DOHH2 (cell line): ENCODE measurements at regions not wholly inside any gene's neighbourhood (a gene's known extent, or its start where the extent isn't known, plus 50 kb on each side); places are given as distances from the start of the nearest gene placed in this dataset.

ENCODE experiments used
- H3F3A ChIP-seq: fragments of 200-600 bp; sonication (generic), shearing (Covaris generic); 2 replicates; pipeline ENCODE4 v1.6.0; 2016; ENCODE audit warnings: antibody characterized with exemption, mild to moderate bottlenecking; ENCODE audit not compliant: control insufficient read depth, insufficient read depth
- H3K27ac ChIP-seq: fragments of 200-600 bp; sonication (generic); 2 replicates; pipeline ENCODE4 v1.5.1; 2014; ENCODE audit warnings: low read depth, mild to moderate bottlenecking, low read length, moderate library complexity
- H3K27me3 ChIP-seq: fragments of 200-600 bp; sonication (generic); 2 replicates; pipeline ENCODE4 v1.6.1; 2014; ENCODE audit warnings: mild to moderate bottlenecking, low read length, mixed read lengths; ENCODE audit not compliant: control insufficient read depth
- H3K36me3 ChIP-seq: fragments of 200-600 bp; sonication (generic); 2 replicates; pipeline ENCODE4 v1.6.1; 2014; ENCODE audit warnings: mild to moderate bottlenecking, low read length, moderate library complexity, mixed read lengths; ENCODE audit not compliant: control insufficient read depth
- H3K4me1 ChIP-seq: fragments of 200-600 bp; sonication (generic); 2 replicates; pipeline ENCODE4 v1.6.1; 2014; ENCODE audit warnings: mild to moderate bottlenecking, low read length, mixed read lengths; ENCODE audit not compliant: control insufficient read depth
- H3K4me2 ChIP-seq: fragments of 200-600 bp; sonication (generic); 2 replicates; pipeline ENCODE4 v1.6.0; 2014; ENCODE audit warnings: mild to moderate bottlenecking, low read length, moderate library complexity
- H3K4me3 ChIP-seq: fragments of 200-600 bp; sonication (generic); 2 replicates; pipeline ENCODE4 v1.5.1; 2014; ENCODE audit warnings: mild to moderate bottlenecking, low read length, mixed read lengths
- H3K79me2 ChIP-seq: fragments of 200-600 bp; sonication (generic); 2 replicates; pipeline ENCODE4 v1.6.1; 2014; ENCODE audit warnings: mild to moderate bottlenecking, low read length, mixed read lengths; ENCODE audit not compliant: control insufficient read depth
- H3K9me2 ChIP-seq: fragments of 200-600 bp; sonication (generic); replicated peaks from 2 replicates; pipeline ENCODE4 v1.6.1; 2014; ENCODE audit warnings: mild to moderate bottlenecking, low read length, mixed read lengths; ENCODE audit not compliant: control insufficient read depth
- H3K9me3 ChIP-seq: fragments of 200-600 bp; sonication (generic); 2 replicates; pipeline ENCODE4 v1.6.1; 2014; ENCODE audit warnings: antibody characterized with exemption, low read length, mixed read lengths; ENCODE audit not compliant: control insufficient read depth, insufficient read depth
- H4K20me1 ChIP-seq: fragments of 200-600 bp; sonication (generic); 2 replicates; pipeline ENCODE4 v1.6.0; 2014; ENCODE audit warnings: low read depth, mild to moderate bottlenecking, antibody characterized with exemption, low read length, moderate library complexity; ENCODE audit not compliant: control insufficient read depth, insufficient read depth
- CTCF ChIP-seq: fragments of 200-600 bp; sonication (generic); IDR thresholded peaks from one replicate; pipeline ENCODE4 v1.5.1; 2014; ENCODE audit warnings: antibody characterized with exemption, mild to moderate bottlenecking, low read depth, low read length; ENCODE audit not compliant: poor library complexity, severe bottlenecking
- EZH2phosphoT487 ChIP-seq: fragments of 200-600 bp; sonication (generic); IDR thresholded peaks from 2 replicates; pipeline ENCODE4 v1.6.1; 2017; ENCODE audit warnings: borderline replicate concordance, mild to moderate bottlenecking, antibody characterized with exemption, low read length, moderate library complexity, mixed read lengths

- Histone ChIP-seq H3F3A (no peaks in the 10 kb centered on the region), H3K9me3 (peaks cover 2% of the 10 kb centered on the region; the same call in 1 of the 2 replicates), H3K36me3 (no peaks in the 10 kb centered on the region), H3K9me2 (no peaks in the 10 kb centered on the region), H3K4me2 (no peak overlapping the region), H3K79me2 (no peaks in the 10 kb centered on the region), H3K4me1 (peaks cover 9% of the 10 kb centered on the region), H3K4me3 (no peak overlapping the region), H4K20me1 (no peaks in the 10 kb centered on the region), H3K27me3 (peaks cover 23% of the 10 kb centered on the region), H3K27ac (no peak overlapping the region)
- no peak for TF ChIP-seq EZH2phosphoT487
- no peak for TF ChIP-seq CTCF
Observed at GRCh38 chr12:113582521-113583218, 111.0 kb upstream of the LHX5 start.

- peaks cover 21% of the 10 kb centered on the region for H3K27me3 ChIP-seq
- peaks cover 14% of the 10 kb centered on the region for H3K4me1 ChIP-seq
- TF ChIP-seq CTCF (no peak), EZH2phosphoT487 (no peak)
- no peak overlapping the region for H3K27ac ChIP-seq
- no peaks in the 10 kb centered on the region for H4K20me1 ChIP-seq
- H3F3A ChIP-seq, result no peaks in the 10 kb centered on the region
- no peak overlapping the region for H3K4me2 ChIP-seq
- no peak overlapping the region for H3K4me3 ChIP-seq
- no peaks in the 10 kb centered on the region for H3K36me3 ChIP-seq
- no peaks in the 10 kb centered on the region for H3K79me2 ChIP-seq
- no peaks in the 10 kb centered on the region for H3K9me2 ChIP-seq
- peaks cover 2% of the 10 kb centered on the region; the same call in 1 of the 2 replicates for H3K9me3 ChIP-seq
Observed at GRCh38 chr12:113581342-113581741, 109.7 kb upstream of the LHX5 start.

GRCh38 chr12:113580437-113580836 is 108.8 kb upstream of the LHX5 start:
- Histone ChIP-seq H3F3A (no peaks in the 10 kb centered on the region), H3K4me3 (no peak overlapping the region), H3K79me2 (no peaks in the 10 kb centered on the region), H3K27me3 (peaks cover 17% of the 10 kb centered on the region), H4K20me1 (no peaks in the 10 kb centered on the region), H3K4me2 (no peak overlapping the region), H3K9me2 (no peaks in the 10 kb centered on the region), H3K36me3 (no peaks in the 10 kb centered on the region), H3K9me3 (peaks cover 2% of the 10 kb centered on the region; the same call in 1 of the 2 replicates), H3K4me1 (peaks cover 14% of the 10 kb centered on the region), H3K27ac (no peak overlapping the region)
- no peak for TF ChIP-seq CTCF
- no peak for TF ChIP-seq EZH2phosphoT487
